ENCODE measurements at regions not wholly inside any gene's neighbourhood (a gene's known extent, or its start where the extent isn't known, plus 50 kb on each side); places are given as distances from the start of the nearest gene placed in this dataset.

DNA sequence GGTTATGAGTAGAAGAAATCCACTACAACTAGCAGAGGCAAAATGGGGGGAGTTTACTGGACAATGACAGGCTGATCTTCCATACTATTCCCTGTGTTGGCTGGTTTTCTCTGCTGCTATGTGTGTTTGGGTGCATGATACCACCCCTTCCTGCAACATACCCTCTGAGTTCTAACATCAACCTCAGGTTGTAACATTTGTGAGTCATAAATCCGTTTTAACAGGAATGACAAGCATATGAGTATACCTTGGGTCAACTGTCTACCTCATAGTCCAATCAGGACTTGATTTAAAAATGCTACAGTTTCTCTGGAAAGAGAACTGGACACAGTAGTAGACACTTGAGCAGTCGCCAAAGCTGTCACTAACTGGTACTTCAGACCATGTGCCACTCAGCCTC lies 422.9 kb downstream of the KCTD12 start:
- Histone ChIP-seq H3K27me3 (ENCODE audit: control insufficient read depth in 1 of 2, insufficient read depth in 2 of 2, low read length in 2 of 2) (no peaks in the 10 kb centered on the region), H3K4me1 (ENCODE audit: insufficient read depth, low read length) (peaks cover 7% of the 10 kb centered on the region), H3K9me3 (ENCODE audit: low read length) (no peaks in the 10 kb centered on the region), H3K27ac (ENCODE audit: low read depth, low read length) (no peak overlapping the region), H3K36me3 (ENCODE audit: insufficient read depth, low read length) (no peaks in the 10 kb centered on the region), H3K4me3 (ENCODE audit: low read depth in 1 of 2, low read length in 2 of 2) (no peak overlapping the region), H3K9ac (ENCODE audit: low read length) (no peak overlapping the region)

GRCh38 chr13:76461999-76462398 lies 424.2 kb downstream of the KCTD12 start:
- Histone ChIP-seq H3K27ac (ENCODE audit: low read depth, low read length) (no peak overlapping the region), H3K4me3 (ENCODE audit: low read depth in 1 of 2, low read length in 2 of 2) (no peak overlapping the region), H3K9ac (ENCODE audit: low read length) (no peak overlapping the region), H3K36me3 (ENCODE audit: insufficient read depth, low read length) (no peaks in the 10 kb centered on the region), H3K4me1 (ENCODE audit: insufficient read depth, low read length) (peaks cover 7% of the 10 kb centered on the region), H3K27me3 (ENCODE audit: control insufficient read depth in 1 of 2, insufficient read depth in 2 of 2, low read length in 2 of 2) (no peaks in the 10 kb centered on the region), H3K9me3 (ENCODE audit: low read length) (no peaks in the 10 kb centered on the region)

- H3K9me3 ChIP-seq (ENCODE audit: low read length): no peaks in the 10 kb centered on the region
- H3K4me1 ChIP-seq (ENCODE audit: insufficient read depth, low read length): peaks cover 7% of the 10 kb centered on the region
- no peak overlapping the region for H3K9ac ChIP-seq (ENCODE audit: low read length)
- H3K4me3 ChIP-seq (ENCODE audit: low read depth in 1 of 2, low read length in 2 of 2): no peak overlapping the region
- no peaks in the 10 kb centered on the region for H3K27me3 ChIP-seq (ENCODE audit: control insufficient read depth in 1 of 2, insufficient read depth in 2 of 2, low read length in 2 of 2)
- no peaks in the 10 kb centered on the region for H3K36me3 ChIP-seq (ENCODE audit: insufficient read depth, low read length)
- H3K27ac ChIP-seq (ENCODE audit: low read depth, low read length): no peak overlapping the region
These were observed 424.7 kb downstream of the KCTD12 start for GRCh38 chr13:76461484-76461883.

- Histone ChIP-seq H3K27me3 (ENCODE audit: control insufficient read depth in 1 of 2, insufficient read depth in 2 of 2, low read length in 2 of 2) (no peaks in the 10 kb centered on the region), H3K4me3 (ENCODE audit: low read depth in 1 of 2, low read length in 2 of 2) (no peak overlapping the region), H3K4me1 (ENCODE audit: insufficient read depth, low read length) (peaks cover 7% of the 10 kb centered on the region), H3K27ac (ENCODE audit: low read depth, low read length) (no peak overlapping the region), H3K9me3 (ENCODE audit: low read length) (no peaks in the 10 kb centered on the region), H3K36me3 (ENCODE audit: insufficient read depth, low read length) (no peaks in the 10 kb centered on the region), H3K9ac (ENCODE audit: low read length) (no peak overlapping the region)
These were observed 426.3 kb downstream of the KCTD12 start for GRCh38 chr13:76459863-76460262.

GRCh38 chr13:76455960-76456359 lies 430.2 kb downstream of the KCTD12 start:
- H3K27ac ChIP-seq (ENCODE audit: low read depth, low read length): no peak overlapping the region
- no peak overlapping the region for H3K9ac ChIP-seq (ENCODE audit: low read length)
- H3K36me3 ChIP-seq (ENCODE audit: insufficient read depth, low read length): no peaks in the 10 kb centered on the region
- H3K27me3 ChIP-seq (ENCODE audit: control insufficient read depth in 1 of 2, insufficient read depth in 2 of 2, low read length in 2 of 2): no peaks in the 10 kb centered on the region
- H3K4me1 ChIP-seq (ENCODE audit: insufficient read depth, low read length): peaks cover 7% of the 10 kb centered on the region
- H3K9me3 ChIP-seq (ENCODE audit: low read length): no peaks in the 10 kb centered on the region
- no peak overlapping the region for H3K4me3 ChIP-seq (ENCODE audit: low read depth in 1 of 2, low read length in 2 of 2)

GRCh38 chr13:76454991-76455390 lies 431.2 kb downstream of the KCTD12 start:
- no peak overlapping the region for H3K27ac ChIP-seq (ENCODE audit: low read depth, low read length)
- H3K27me3 ChIP-seq (ENCODE audit: control insufficient read depth in 1 of 2, insufficient read depth in 2 of 2, low read length in 2 of 2): no peaks in the 10 kb centered on the region
- H3K4me3 ChIP-seq (ENCODE audit: low read depth in 1 of 2, low read length in 2 of 2): no peak overlapping the region
- no peaks in the 10 kb centered on the region for H3K36me3 ChIP-seq (ENCODE audit: insufficient read depth, low read length)
- H3K9ac ChIP-seq (ENCODE audit: low read length): no peak overlapping the region
- peaks cover 3% of the 10 kb centered on the region for H3K4me1 ChIP-seq (ENCODE audit: insufficient read depth, low read length)
- H3K9me3 ChIP-seq (ENCODE audit: low read length): no peaks in the 10 kb centered on the region

- Histone ChIP-seq H3K27me3 (ENCODE audit: control insufficient read depth in 1 of 2, insufficient read depth in 2 of 2, low read length in 2 of 2) (no peaks in the 10 kb centered on the region), H3K9ac (ENCODE audit: low read length) (no peak overlapping the region), H3K9me3 (ENCODE audit: low read length) (no peaks in the 10 kb centered on the region), H3K27ac (ENCODE audit: low read depth, low read length) (no peak overlapping the region), H3K36me3 (ENCODE audit: insufficient read depth, low read length) (no peaks in the 10 kb centered on the region), H3K4me1 (ENCODE audit: insufficient read depth, low read length) (no peaks in the 10 kb centered on the region), H3K4me3 (ENCODE audit: low read depth in 1 of 2, low read length in 2 of 2) (no peak overlapping the region)
These were observed 436.5 kb downstream of the KCTD12 start for GRCh38 chr13:76449716-76450115.

DNA sequence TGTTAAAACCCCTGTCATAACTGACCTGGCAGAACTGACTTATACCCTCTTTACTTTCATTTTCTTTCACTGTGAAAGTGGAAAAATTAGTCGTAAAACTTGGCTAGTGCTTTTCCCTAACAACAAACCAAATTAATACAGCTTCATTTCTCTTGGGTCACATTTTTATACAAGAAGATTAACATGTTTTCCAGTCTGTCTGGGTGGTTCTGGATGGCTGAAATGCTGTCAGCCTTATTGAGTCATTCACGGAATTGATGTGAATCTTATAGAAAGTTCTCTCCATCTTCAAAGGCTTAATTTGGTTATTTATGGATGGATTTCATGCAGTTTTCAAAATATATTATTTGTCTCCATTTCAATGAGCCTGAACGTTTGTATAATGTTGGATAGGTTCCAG lies 440.0 kb downstream of the KCTD12 start:
- Histone ChIP-seq H3K36me3 (ENCODE audit: insufficient read depth, low read length) (no peaks in the 10 kb centered on the region), H3K27ac (ENCODE audit: low read depth, low read length) (no peak overlapping the region), H3K4me3 (ENCODE audit: low read depth in 1 of 2, low read length in 2 of 2) (no peak overlapping the region), H3K27me3 (ENCODE audit: control insufficient read depth in 1 of 2, insufficient read depth in 2 of 2, low read length in 2 of 2) (no peaks in the 10 kb centered on the region), H3K9me3 (ENCODE audit: low read length) (no peaks in the 10 kb centered on the region), H3K9ac (ENCODE audit: low read length) (no peak overlapping the region), H3K4me1 (ENCODE audit: insufficient read depth, low read length) (no peaks in the 10 kb centered on the region)

DNA sequence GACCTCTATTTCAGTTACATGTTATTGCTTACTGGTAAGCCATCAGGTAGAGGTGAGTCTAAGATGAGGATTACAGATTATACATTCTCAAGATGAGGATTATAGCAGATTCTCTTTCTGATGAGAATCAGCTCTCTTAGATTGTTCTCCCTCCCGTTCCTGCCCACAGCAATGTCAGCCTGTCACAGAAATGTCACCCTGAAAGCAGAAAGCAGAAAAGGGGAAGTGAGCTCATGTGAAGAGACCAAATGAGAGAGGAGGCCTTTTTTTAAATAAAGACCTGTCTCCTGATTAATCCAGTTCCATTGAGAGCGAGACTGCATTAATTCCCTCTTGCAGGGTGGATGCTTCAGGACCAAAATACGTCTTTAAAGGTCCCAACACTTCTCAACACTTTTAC lies 445.6 kb downstream of the KCTD12 start:
- Histone ChIP-seq H3K9me3 (ENCODE audit: low read length) (no peaks in the 10 kb centered on the region), H3K27me3 (ENCODE audit: control insufficient read depth in 1 of 2, insufficient read depth in 2 of 2, low read length in 2 of 2) (no peaks in the 10 kb centered on the region), H3K4me1 (ENCODE audit: insufficient read depth, low read length) (no peaks in the 10 kb centered on the region), H3K4me3 (ENCODE audit: low read depth in 1 of 2, low read length in 2 of 2) (no peak overlapping the region), H3K36me3 (ENCODE audit: insufficient read depth, low read length) (no peaks in the 10 kb centered on the region), H3K9ac (ENCODE audit: low read length) (no peak overlapping the region), H3K27ac (ENCODE audit: low read depth, low read length) (no peak overlapping the region)

DNA sequence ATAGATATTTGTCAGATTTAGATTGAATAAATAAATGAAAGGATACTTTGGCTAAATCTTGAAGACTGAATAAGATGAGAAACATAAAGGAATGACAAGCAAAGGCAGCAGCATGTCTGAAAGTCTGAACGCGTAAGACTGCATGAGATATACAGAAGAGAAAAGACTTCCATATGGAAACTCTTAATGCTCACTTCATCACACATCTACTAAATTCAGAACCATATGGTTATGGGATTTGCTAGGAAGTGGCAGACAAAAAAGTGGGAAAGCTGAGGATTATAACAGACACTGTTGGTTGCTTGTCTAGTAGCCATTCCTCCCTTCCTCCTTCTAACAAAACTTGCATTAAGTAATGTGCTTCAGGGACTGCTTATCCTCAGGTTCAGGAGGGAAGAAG lies 446.7 kb downstream of the KCTD12 start:
- Histone ChIP-seq H3K27me3 (ENCODE audit: control insufficient read depth in 1 of 2, insufficient read depth in 2 of 2, low read length in 2 of 2) (no peaks in the 10 kb centered on the region), H3K4me1 (ENCODE audit: insufficient read depth, low read length) (no peaks in the 10 kb centered on the region), H3K36me3 (ENCODE audit: insufficient read depth, low read length) (no peaks in the 10 kb centered on the region), H3K9me3 (ENCODE audit: low read length) (no peaks in the 10 kb centered on the region), H3K9ac (ENCODE audit: low read length) (no peak overlapping the region), H3K27ac (ENCODE audit: low read depth, low read length) (no peak overlapping the region), H3K4me3 (ENCODE audit: low read depth in 1 of 2, low read length in 2 of 2) (no peak overlapping the region)

DNA sequence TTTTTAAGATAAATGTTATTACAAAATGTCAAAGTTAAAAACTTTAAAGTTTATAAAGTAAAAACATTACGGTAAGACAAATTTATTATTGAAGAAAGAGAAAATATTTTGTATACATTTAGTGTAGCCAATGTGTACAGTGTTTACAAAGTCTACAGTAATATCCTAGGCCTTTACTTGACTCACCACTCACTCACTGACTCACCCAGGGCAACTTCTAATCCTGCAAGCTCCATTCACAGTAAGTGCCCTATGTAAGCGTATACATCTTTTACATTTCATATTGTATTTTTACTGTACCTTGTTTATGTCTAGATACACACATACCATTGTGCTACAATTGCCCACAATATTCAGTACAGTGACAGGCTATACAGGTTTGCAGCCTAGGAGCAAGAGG lies 448.2 kb downstream of the KCTD12 start:
- Histone ChIP-seq H3K9me3 (ENCODE audit: low read length) (no peaks in the 10 kb centered on the region), H3K27me3 (ENCODE audit: control insufficient read depth in 1 of 2, insufficient read depth in 2 of 2, low read length in 2 of 2) (no peaks in the 10 kb centered on the region), H3K27ac (ENCODE audit: low read depth, low read length) (no peak overlapping the region), H3K9ac (ENCODE audit: low read length) (no peak overlapping the region), H3K36me3 (ENCODE audit: insufficient read depth, low read length) (no peaks in the 10 kb centered on the region), H3K4me1 (ENCODE audit: insufficient read depth, low read length) (no peaks in the 10 kb centered on the region), H3K4me3 (ENCODE audit: low read depth in 1 of 2, low read length in 2 of 2) (no peak overlapping the region)

- no peaks in the 10 kb centered on the region for H3K27me3 ChIP-seq (ENCODE audit: control insufficient read depth in 1 of 2, insufficient read depth in 2 of 2, low read length in 2 of 2)
- no peak overlapping the region for H3K9ac ChIP-seq (ENCODE audit: low read length)
- H3K36me3 ChIP-seq (ENCODE audit: insufficient read depth, low read length): no peaks in the 10 kb centered on the region
- no peak overlapping the region for H3K4me3 ChIP-seq (ENCODE audit: low read depth in 1 of 2, low read length in 2 of 2)
- no peaks in the 10 kb centered on the region for H3K9me3 ChIP-seq (ENCODE audit: low read length)
- no peaks in the 10 kb centered on the region for H3K4me1 ChIP-seq (ENCODE audit: insufficient read depth, low read length)
- no peak overlapping the region for H3K27ac ChIP-seq (ENCODE audit: low read depth, low read length)
These were observed 460.3 kb downstream of the KCTD12 start for GRCh38 chr13:76425935-76426334.
